ENCODE measurements at regions not wholly inside any gene's neighbourhood (a gene's known extent, or its start where the extent isn't known, plus 50 kb on each side); places are given as distances from the start of the nearest gene placed in this dataset.

DNA sequence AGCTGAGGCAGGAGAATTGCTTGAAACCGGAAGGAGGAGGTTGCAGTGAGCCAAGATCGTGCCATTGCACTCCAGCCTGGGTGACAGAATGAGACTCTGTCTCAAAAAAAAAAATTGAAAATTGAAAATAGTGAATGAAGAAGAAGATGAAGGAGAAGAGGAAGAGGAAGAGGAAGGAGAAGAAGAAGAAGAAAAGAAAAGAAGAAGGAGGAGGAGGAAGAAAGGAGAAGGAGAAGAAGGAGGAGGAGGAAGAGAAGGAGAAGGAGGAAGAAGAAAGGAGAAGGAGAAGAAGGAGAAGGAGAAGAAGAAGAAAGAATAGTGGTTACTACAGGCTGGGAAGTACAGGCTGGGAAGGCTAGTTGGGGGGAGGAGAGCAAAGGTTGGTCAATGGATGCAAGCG, 124.3 kb upstream of the CPSF6 start:
- POLR2A ChIA-PET, result no interaction called here
- intact Hi-C loops (cut with micrococcal nuclease), result no loop called here
- Mint-ChIP-seq H3K9me3 (no peaks in the 10 kb centered on the region), H3K36me3 (ENCODE audit: low read depth) (no peaks in the 10 kb centered on the region), H3K4me1 (ENCODE audit: low read depth) (no peaks in the 10 kb centered on the region), H3K4me3 (no peak overlapping the region), H3K27ac (no peak overlapping the region), H3K27me3 (no peaks in the 10 kb centered on the region)
- DNase-seq, result no peak
- CTCF ChIA-PET, result no interaction called here
- ATAC-seq, result no peak
- no peak for TF ChIP-seq CTCF (IDR thresholded peaks at IDR 0.05)

DNA sequence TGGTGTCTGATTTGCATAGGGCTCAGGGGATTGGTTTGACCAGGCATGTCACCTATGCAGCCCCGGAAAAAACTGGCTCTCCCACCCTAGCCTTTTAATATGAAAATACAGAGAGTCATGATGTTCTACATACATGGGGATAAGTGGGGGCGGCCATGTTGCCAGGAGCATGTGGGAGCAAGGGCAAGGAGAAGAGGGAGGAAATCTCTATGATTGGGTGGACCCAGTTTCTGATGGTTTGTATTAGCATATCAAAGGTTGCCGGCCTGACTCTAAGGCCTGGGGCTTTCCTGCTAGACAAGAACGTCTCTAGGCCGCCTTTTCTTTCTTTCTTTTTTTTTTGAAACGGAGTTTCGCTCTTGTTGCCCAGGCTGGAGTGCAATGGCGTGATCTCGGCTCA, 123.4 kb upstream of the CPSF6 start:
- Mint-ChIP-seq H3K9me3 (no peaks in the 10 kb centered on the region), H3K36me3 (ENCODE audit: low read depth) (no peaks in the 10 kb centered on the region), H3K27me3 (no peaks in the 10 kb centered on the region), H3K4me1 (ENCODE audit: low read depth) (no peaks in the 10 kb centered on the region), H3K4me3 (no peak overlapping the region), H3K27ac (no peak overlapping the region)
- ChIA-PET POLR2A (no interaction called here), CTCF (no interaction called here)
- intact Hi-C loops (cut with micrococcal nuclease), result no loop called here
- ATAC-seq (no peak), DNase-seq (no peak)
- TF ChIP-seq CTCF (IDR thresholded peaks at IDR 0.05), result no peak

DNA sequence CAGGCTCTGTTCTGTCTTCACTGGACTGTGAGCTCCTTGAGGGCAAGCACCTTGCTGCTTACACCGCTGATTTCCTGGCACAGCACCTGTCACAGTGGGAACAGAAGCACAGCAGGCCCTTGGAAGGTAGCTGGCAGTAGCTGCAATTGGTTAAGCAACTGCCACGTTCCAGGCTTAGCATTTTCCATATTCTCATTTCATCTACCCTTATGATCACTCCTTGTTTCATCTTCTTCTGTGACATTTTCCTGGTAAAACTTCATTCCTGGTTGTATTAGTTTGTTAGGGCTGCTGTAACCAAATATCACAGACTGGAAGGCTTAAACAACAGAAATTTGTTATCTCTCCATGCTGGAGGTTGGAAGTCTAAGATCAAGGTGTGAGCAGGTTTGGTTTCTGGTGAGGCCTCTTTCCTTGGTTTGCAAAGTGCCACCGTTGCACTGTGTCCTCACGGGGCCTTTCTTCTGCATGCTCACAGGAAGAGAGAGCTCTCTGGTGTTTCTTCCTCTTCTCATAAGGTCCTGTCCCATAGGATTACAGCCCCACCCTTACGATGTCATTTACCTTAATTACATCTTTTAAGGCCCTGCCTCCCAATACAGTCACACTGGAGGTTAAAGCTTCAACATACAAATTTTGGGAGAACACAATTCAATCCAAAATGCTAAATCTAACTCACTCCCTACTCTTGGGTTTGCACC, 121.7 kb upstream of the CPSF6 start:
- Mint-ChIP-seq H3K9me3 (no peaks in the 10 kb centered on the region), H3K27ac (no peak overlapping the region), H3K4me1 (ENCODE audit: low read depth) (no peaks in the 10 kb centered on the region), H3K27me3 (no peaks in the 10 kb centered on the region), H3K36me3 (ENCODE audit: low read depth) (no peaks in the 10 kb centered on the region), H3K4me3 (no peak overlapping the region)
- no peak for TF ChIP-seq CTCF (IDR thresholded peaks at IDR 0.05)
- intact Hi-C loops (cut with micrococcal nuclease), result no loop called here
- ChIA-PET CTCF (no interaction called here), POLR2A (no interaction called here)
- ATAC-seq (no peak), DNase-seq (no peak)

DNA sequence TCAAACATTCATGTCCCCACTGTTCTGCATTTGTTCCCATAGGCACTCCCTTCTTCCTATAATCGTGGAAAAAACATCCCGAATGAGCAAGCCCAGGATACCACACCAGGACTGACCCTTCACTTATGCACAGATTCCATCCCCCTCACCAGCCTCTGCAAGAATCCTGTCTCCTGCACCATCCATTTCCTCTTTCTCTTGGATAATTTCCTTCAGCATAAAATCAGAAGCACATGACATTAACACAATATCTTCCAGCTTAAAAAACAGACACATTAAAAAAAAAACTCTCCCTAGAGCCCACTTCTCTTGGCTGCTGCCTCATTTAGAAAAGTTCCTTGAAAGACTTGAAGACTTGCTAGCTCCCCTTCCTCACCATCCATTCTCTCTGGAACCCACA, 120.9 kb upstream of the CPSF6 start:
- no peak for ATAC-seq
- H3K36me3 Mint-ChIP-seq (ENCODE audit: low read depth), result no peaks in the 10 kb centered on the region
- no peaks in the 10 kb centered on the region for H3K9me3 Mint-ChIP-seq
- peaks cover 3% of the 10 kb centered on the region for H3K27me3 Mint-ChIP-seq
- no peak for DNase-seq
- CTCF ChIA-PET, result no interaction called here
- H3K4me3 Mint-ChIP-seq, result no peak overlapping the region
- no peaks in the 10 kb centered on the region for H3K4me1 Mint-ChIP-seq (ENCODE audit: low read depth)
- intact Hi-C loops (cut with micrococcal nuclease), result no loop called here
- POLR2A ChIA-PET, result no interaction called here
- TF ChIP-seq CTCF (IDR thresholded peaks at IDR 0.05), result no peak
- no peak overlapping the region for H3K27ac Mint-ChIP-seq

GRCh38 chr12:69119770-69120169, 119.6 kb upstream of the CPSF6 start:
- ChIA-PET CTCF (no interaction called here), POLR2A (no interaction called here)
- DNase-seq, result no peak
- no peak overlapping the region for H3K27ac Mint-ChIP-seq
- TF ChIP-seq CTCF (IDR thresholded peaks at IDR 0.05), result no peak
- ATAC-seq, result no peak
- no peaks in the 10 kb centered on the region for H3K9me3 Mint-ChIP-seq
- no peaks in the 10 kb centered on the region for H3K4me1 Mint-ChIP-seq (ENCODE audit: low read depth)
- intact Hi-C loops (cut with micrococcal nuclease), result no loop called here
- no peaks in the 10 kb centered on the region for H3K36me3 Mint-ChIP-seq (ENCODE audit: low read depth)
- H3K4me3 Mint-ChIP-seq, result no peak overlapping the region
- peaks cover 3% of the 10 kb centered on the region for H3K27me3 Mint-ChIP-seq
